ENCODE measurements at regions not wholly inside any gene's neighbourhood (a gene's known extent, or its start where the extent isn't known, plus 50 kb on each side); places are given as distances from the start of the nearest gene placed in this dataset.

GRCh38 chr1:209519786-209520185, 63.7 kb upstream of the CAMK1G start:
- Mint-ChIP-seq H3K27ac (no peak overlapping the region), H3K4me1 (ENCODE audit: low read depth) (no peaks in the 10 kb centered on the region), H3K4me3 (no peak overlapping the region), H3K36me3 (ENCODE audit: low read depth) (no peaks in the 10 kb centered on the region), H3K27me3 (peaks cover 14% of the 10 kb centered on the region), H3K9me3 (no peaks in the 10 kb centered on the region)
- no peak for DNase-seq
- TF ChIP-seq, protein P1, sequence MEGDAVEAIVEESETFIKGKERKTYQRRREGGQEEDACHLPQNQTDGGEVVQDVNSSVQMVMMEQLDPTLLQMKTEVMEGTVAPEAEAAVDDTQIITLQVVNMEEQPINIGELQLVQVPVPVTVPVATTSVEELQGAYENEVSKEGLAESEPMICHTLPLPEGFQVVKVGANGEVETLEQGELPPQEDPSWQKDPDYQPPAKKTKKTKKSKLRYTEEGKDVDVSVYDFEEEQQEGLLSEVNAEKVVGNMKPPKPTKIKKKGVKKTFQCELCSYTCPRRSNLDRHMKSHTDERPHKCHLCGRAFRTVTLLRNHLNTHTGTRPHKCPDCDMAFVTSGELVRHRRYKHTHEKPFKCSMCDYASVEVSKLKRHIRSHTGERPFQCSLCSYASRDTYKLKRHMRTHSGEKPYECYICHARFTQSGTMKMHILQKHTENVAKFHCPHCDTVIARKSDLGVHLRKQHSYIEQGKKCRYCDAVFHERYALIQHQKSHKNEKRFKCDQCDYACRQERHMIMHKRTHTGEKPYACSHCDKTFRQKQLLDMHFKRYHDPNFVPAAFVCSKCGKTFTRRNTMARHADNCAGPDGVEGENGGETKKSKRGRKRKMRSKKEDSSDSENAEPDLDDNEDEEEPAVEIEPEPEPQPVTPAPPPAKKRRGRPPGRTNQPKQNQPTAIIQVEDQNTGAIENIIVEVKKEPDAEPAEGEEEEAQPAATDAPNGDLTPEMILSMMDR (IDR thresholded peaks at IDR 0.05), result no peak
- no peak for ATAC-seq
- POLR2A ChIA-PET, result no interaction called here
- CTCF ChIA-PET, result no interaction called here
- intact Hi-C loops (cut with micrococcal nuclease), result no loop called here

DNA sequence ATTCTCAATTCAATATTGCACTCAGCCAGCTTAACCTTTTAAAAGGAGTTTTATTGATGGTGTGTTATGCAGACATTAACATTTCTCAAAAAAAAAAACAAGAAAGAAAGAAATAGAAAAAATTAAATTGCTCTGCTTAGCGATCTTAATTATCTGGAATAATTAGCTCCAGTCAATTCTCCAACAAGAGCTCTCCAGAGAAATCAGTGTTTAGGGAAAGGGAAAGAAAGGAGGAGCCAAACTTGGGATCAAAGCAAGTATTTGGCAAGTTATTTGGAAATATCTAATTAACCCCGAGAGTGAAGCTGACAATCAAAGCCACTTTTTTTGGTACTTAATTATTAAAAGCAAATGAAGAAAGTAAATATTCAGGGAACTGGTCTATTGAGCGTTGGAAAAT, 60.7 kb upstream of the CAMK1G start:
- H3K27ac Mint-ChIP-seq, result no peak overlapping the region
- no peak overlapping the region for H3K4me3 Mint-ChIP-seq
- peaks cover 5% of the 10 kb centered on the region for H3K27me3 Mint-ChIP-seq
- intact Hi-C loops (cut with micrococcal nuclease), result no loop called here
- H3K4me1 Mint-ChIP-seq (ENCODE audit: low read depth), result no peaks in the 10 kb centered on the region
- DNase-seq (no peak), ATAC-seq (no peak)
- ChIA-PET CTCF (interaction anchor here (1.0 to 1.1 kb wide), 2 partner anchors 10 to 44 kb away, joined by 3 to 4 read pairs; no protein-coding TSS in a partner anchor), POLR2A (no interaction called here)
- H3K36me3 Mint-ChIP-seq (ENCODE audit: low read depth), result no peaks in the 10 kb centered on the region
- no peaks in the 10 kb centered on the region for H3K9me3 Mint-ChIP-seq
- TF ChIP-seq, protein P1 (IDR thresholded peaks at IDR 0.05), result no peak

- Mint-ChIP-seq H3K27me3 (peaks cover 9% of the 10 kb centered on the region), H3K36me3 (ENCODE audit: low read depth) (no peaks in the 10 kb centered on the region), H3K27ac (no peak overlapping the region), H3K4me3 (no peak overlapping the region), H3K4me1 (ENCODE audit: low read depth) (no peaks in the 10 kb centered on the region), H3K9me3 (no peaks in the 10 kb centered on the region)
- ATAC-seq (no peak), DNase-seq (no peak)
- intact Hi-C loops (cut with micrococcal nuclease), result no loop called here
- CTCF ChIA-PET, result interaction anchor here (1.1 kb wide), 1 partner anchor 14 kb away, joined by 3 read pairs; no protein-coding TSS in a partner anchor
- POLR2A ChIA-PET, result no interaction called here
- TF ChIP-seq, protein P1 (IDR thresholded peaks at IDR 0.05), result no peak
Observed at GRCh38 chr1:209526137-209526536, 57.4 kb upstream of the CAMK1G start.

- Mint-ChIP-seq H3K9me3 (no peaks in the 10 kb centered on the region), H3K36me3 (ENCODE audit: low read depth) (no peaks in the 10 kb centered on the region), H3K27ac (no peak overlapping the region), H3K4me3 (no peak overlapping the region), H3K4me1 (ENCODE audit: low read depth) (no peaks in the 10 kb centered on the region), H3K27me3 (peaks cover 18% of the 10 kb centered on the region)
- ATAC-seq (no peak), DNase-seq (no peak)
- ChIA-PET POLR2A (no interaction called here), CTCF (no interaction called here)
- TF ChIP-seq, protein P1 (IDR thresholded peaks at IDR 0.05), result no peak
- intact Hi-C loops (cut with micrococcal nuclease), result no loop called here
Observed at GRCh38 chr1:209527372-209527771, 56.1 kb upstream of the CAMK1G start.

GRCh38 chr1:209527993-209528717, 55.4 kb upstream of the CAMK1G start:
- no peak overlapping the region for H3K4me3 Mint-ChIP-seq
- H3K4me1 Mint-ChIP-seq (ENCODE audit: low read depth), result no peaks in the 10 kb centered on the region
- intact Hi-C loops (cut with micrococcal nuclease), result no loop called here
- TF ChIP-seq, protein P1 (IDR thresholded peaks at IDR 0.05), result no peak
- POLR2A ChIA-PET, result no interaction called here
- CTCF ChIA-PET, result no interaction called here
- no peaks in the 10 kb centered on the region for H3K9me3 Mint-ChIP-seq
- H3K27ac Mint-ChIP-seq, result no peak overlapping the region
- H3K36me3 Mint-ChIP-seq (ENCODE audit: low read depth), result no peaks in the 10 kb centered on the region
- H3K27me3 Mint-ChIP-seq, result peaks cover 20% of the 10 kb centered on the region
- no peak for ATAC-seq
- no peak for DNase-seq
